B cell (primary cell): ENCODE measurements at regions not wholly inside any gene's neighbourhood (a gene's known extent, or its start where the extent isn't known, plus 50 kb on each side); places are given as distances from the start of the nearest gene placed in this dataset.

Source experiments
- ATAC-seq: fragments of 200-7000 bp; cut with Tn5 transposase; one replicate; pipeline ENCODE4 v1.10.0; 2021; ENCODE audit warnings: low read depth, mild to moderate bottlenecking, moderate number of reproducible peaks, moderate library complexity
- CTCF ChIA-PET: fragments of 350-600 bp; sonication (Branson Sonifier 250); formaldehyde crosslinking; loops from one replicate; lab custom pipeline; 2021; ENCODE audit warnings: antibody characterized with exemption, inconsistent platforms; lab: Charles Lee
- POLR2A ChIA-PET: fragments of 350-600 bp; sonication (Branson Sonifier 250); formaldehyde crosslinking; loops from one replicate; lab custom pipeline; 2021; ENCODE audit warnings: antibody characterized with exemption; lab: Charles Lee
- DNase-seq: peaks from one replicate; pipeline ENCODE4 v3.0.0; 2013
- H2AFZ ChIP-seq: 2 replicates; pipeline ENCODE4 v1.6.1; 2012; ENCODE audit warnings: mild to moderate bottlenecking, low read depth, low read length; ENCODE audit not compliant: insufficient read depth, poor library complexity, severe bottlenecking
- H3K27ac ChIP-seq, 2 donors: 1 replicate in 1 of 2; 2 replicates in 1 of 2; pipeline ENCODE4 v1.5.1; 2012 to 2013; ENCODE audit warnings: low read length in 2 of 2, mild to moderate bottlenecking in 2 of 2, moderate library complexity in 1 of 2
- H3K27me3 ChIP-seq, 4 experiments: fragments of 200-600 bp in 1 of 4; sonication (generic) in 1 of 4; replicated peaks in 1 of 4; 1 replicate in 2 of 4; 2 replicates in 2 of 4; pipeline versions ENCODE4 v1.6.1 to v1.7.0; 2013 to 2016; ENCODE audit warnings: low read length in 3 of 4, mild to moderate bottlenecking in 2 of 4, mixed read lengths in 1 of 4, moderate library complexity in 1 of 4; ENCODE audit not compliant: insufficient read depth in 4 of 4, control insufficient read depth in 3 of 4; ENCODE audit errors: control extremely low read depth in 1 of 4
- H3K36me3 ChIP-seq, 2 experiments: replicated peaks in 1 of 2; 1 replicate in 1 of 2; 2 replicates in 1 of 2; pipeline versions ENCODE4 v1.6.1 to v1.7.1; 2013; ENCODE audit warnings: low read length in 1 of 2; ENCODE audit not compliant: insufficient read depth in 2 of 2, control insufficient read depth in 1 of 2; ENCODE audit errors: control extremely low read depth in 1 of 2, extremely low read depth in 1 of 2
- H3K4me1 ChIP-seq, 2 donors: fragments of 200-600 bp in 1 of 2; sonication (generic) in 1 of 2; 1 replicate in 1 of 2; 2 replicates in 1 of 2; pipeline versions ENCODE4 v1.5.1 to v1.6.1; 2013 to 2017; ENCODE audit warnings: low read length in 2 of 2; ENCODE audit not compliant: control insufficient read depth in 2 of 2, insufficient read depth in 2 of 2
- H3K4me2 ChIP-seq: replicated peaks from 2 replicates; pipeline ENCODE3; 2012; ENCODE audit warnings: mild to moderate bottlenecking, low read depth, low read length; ENCODE audit not compliant: poor library complexity, severe bottlenecking
- H3K4me3 ChIP-seq, 5 experiments: fragments of 200-600 bp in 1 of 5; sonication (generic) in 1 of 5; 1 replicate in 3 of 5; 2 replicates in 2 of 5; pipeline versions ENCODE4 v1.5.1 to v1.7.0; 2011 to 2016; ENCODE audit warnings: low read length in 4 of 5, mild to moderate bottlenecking in 4 of 5, low read depth in 2 of 5, control low read depth in 1 of 5, moderate library complexity in 1 of 5; ENCODE audit not compliant: insufficient read depth in 1 of 5; ENCODE audit errors: control extremely low read depth in 1 of 5, extremely low read depth in 1 of 5
- H3K79me2 ChIP-seq: fragments of 200-600 bp; sonication (generic); one replicate; pipeline ENCODE4 v1.6.0; 2016; ENCODE audit warnings: low read length; ENCODE audit not compliant: control insufficient read depth, insufficient read depth
- H3K9ac ChIP-seq: fragments of 200-600 bp; sonication (generic); 2 replicates; pipeline ENCODE4 v1.6.1; 2017; ENCODE audit warnings: mild to moderate bottlenecking, low read length, moderate library complexity
- H3K9me3 ChIP-seq, 3 donors: one replicate each; pipeline versions ENCODE4 v1.6.1 to v1.7.1; 2013; ENCODE audit warnings: low read length in 2 of 3; ENCODE audit not compliant: control insufficient read depth in 2 of 3, insufficient read depth in 1 of 3; ENCODE audit errors: control extremely low read depth in 1 of 3
- H4K20me1 ChIP-seq: 2 replicates; pipeline ENCODE4 v1.6.0; 2012; ENCODE audit warnings: mild to moderate bottlenecking, low read length; ENCODE audit not compliant: insufficient read depth, control insufficient read depth, poor library complexity, severe bottlenecking
- H3K27ac Mint-ChIP-seq: one replicate; pipeline ENCODE4 v1.8.0; 2021; ENCODE audit warnings: mixed read lengths
- H3K27me3 Mint-ChIP-seq: one replicate; pipeline ENCODE4 v1.8.0; 2021; ENCODE audit warnings: mixed read lengths
- H3K4me1 Mint-ChIP-seq: one replicate; pipeline ENCODE4 v1.8.0; 2021; ENCODE audit warnings: mixed read lengths
- H3K4me3 Mint-ChIP-seq: one replicate; pipeline ENCODE4 v1.8.0; 2021; ENCODE audit warnings: mixed read lengths
- H3K9me3 Mint-ChIP-seq: one replicate; pipeline ENCODE4 v1.8.0; 2022; ENCODE audit warnings: mixed read lengths; ENCODE audit not compliant: insufficient read depth
- CTCF ChIP-seq: fragments of 200-600 bp; IDR thresholded peaks from one replicate; pipeline ENCODE4 v1.8.0; 2022; ENCODE audit warnings: antibody characterized with exemption, mild to moderate bottlenecking
- EZH2 ChIP-seq: IDR thresholded peaks from 2 replicates; pipeline ENCODE4 v1.6.1; 2012; ENCODE audit warnings: borderline replicate concordance, low read depth, mild to moderate bottlenecking, moderate library complexity, low read length; ENCODE audit not compliant: insufficient read depth, poor library complexity, severe bottlenecking
- WGBS: methylation state at CpG from one replicate; pipeline ENCODE4 v1.1.5; 2013; ENCODE audit warnings: missing lambda C conversion rate; ENCODE audit not compliant: insufficient coverage; 5-methylcytosine and 5-hydroxymethylcytosine counted together
- intact Hi-C: fragments of 100-400 bp; cut with micrococcal nuclease; formaldehyde crosslinking; loops from one replicate; pipeline ENCODE4 v1.10.0; 2022

DNA sequence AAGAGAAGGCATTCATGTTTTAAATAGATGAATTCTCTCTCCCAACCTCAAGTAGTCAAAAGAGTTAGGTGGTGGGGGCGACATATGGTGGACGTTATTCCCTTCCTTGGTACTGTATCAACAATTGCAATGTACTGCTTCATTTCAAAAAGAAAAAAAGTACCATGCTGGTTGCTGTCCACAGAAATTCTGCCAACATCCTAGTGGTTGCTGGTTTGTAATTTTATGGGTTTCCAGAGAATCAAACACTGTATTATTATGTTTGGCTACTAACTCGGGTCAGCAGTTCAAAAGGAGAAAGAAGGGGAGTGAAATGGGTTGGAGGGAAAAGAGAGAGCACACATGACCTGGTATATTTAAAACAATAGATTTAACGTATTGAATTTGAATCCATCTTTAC, 61.1 kb upstream of the KCNJ16 start:
- no peak for TF ChIP-seq CTCF
- TF ChIP-seq EZH2 = no peak
- no peaks in the 10 kb centered on the region for H3K9me3 ChIP-seq
- H3K27me3 ChIP-seq = no peaks in the 10 kb centered on the region
- no peak for ATAC-seq
- DNase-seq = no peak
- no peaks in the 10 kb centered on the region for H3K79me2 ChIP-seq
- Mint-ChIP-seq H3K4me3 (no peak overlapping the region), H3K27ac (no peak overlapping the region), H3K27me3 (no peaks in the 10 kb centered on the region), H3K4me1 (no peaks in the 10 kb centered on the region), H3K9me3 (no peaks in the 10 kb centered on the region)
- intact Hi-C loops = no loop called here
- POLR2A ChIA-PET = no interaction called here
- H2AFZ ChIP-seq = no peak overlapping the region
- no CpG with 5 or more reads among the region's 4 CpGs for WGBS
- H3K4me2 ChIP-seq = no peak overlapping the region
- H3K4me3 ChIP-seq = no peak overlapping the region
- CTCF ChIA-PET = no interaction called here
- H4K20me1 ChIP-seq = no peaks in the 10 kb centered on the region
- H3K9ac ChIP-seq = no peak overlapping the region
- no peaks in the 10 kb centered on the region for H3K36me3 ChIP-seq
- H3K4me1 ChIP-seq = no peaks in the 10 kb centered on the region
- no peak overlapping the region for H3K27ac ChIP-seq

GRCh38 chr17:70017112-70017511, 57.9 kb upstream of the KCNJ16 start:
- Mint-ChIP-seq H3K27me3 (no peaks in the 10 kb centered on the region), H3K4me1 (no peaks in the 10 kb centered on the region), H3K27ac (no peak overlapping the region), H3K9me3 (no peaks in the 10 kb centered on the region), H3K4me3 (no peak overlapping the region)
- H3K36me3 ChIP-seq = no peaks in the 10 kb centered on the region
- H3K4me1 ChIP-seq = no peaks in the 10 kb centered on the region
- H3K4me3 ChIP-seq = no peak overlapping the region
- WGBS = no CpG with 5 or more reads among the region's 1 CpG
- no peak overlapping the region for H3K4me2 ChIP-seq
- intact Hi-C loops = no loop called here
- no peaks in the 10 kb centered on the region for H3K27me3 ChIP-seq
- no peak for TF ChIP-seq CTCF
- no peak for TF ChIP-seq EZH2
- no peaks in the 10 kb centered on the region for H3K9me3 ChIP-seq
- H3K27ac ChIP-seq = no peak overlapping the region
- no peak for ATAC-seq
- no peak for DNase-seq
- H4K20me1 ChIP-seq = no peaks in the 10 kb centered on the region
- CTCF ChIA-PET = no interaction called here
- no peak overlapping the region for H2AFZ ChIP-seq
- H3K79me2 ChIP-seq = no peaks in the 10 kb centered on the region
- no peak overlapping the region for H3K9ac ChIP-seq
- POLR2A ChIA-PET = no interaction called here
